ENCODE measurements at regions not wholly inside any gene's neighbourhood (a gene's known extent, or its start where the extent isn't known, plus 50 kb on each side); places are given as distances from the start of the nearest gene placed in this dataset.

GRCh38 chr3:180827171-180827570 lies 85.3 kb upstream of the FXR1 start:
- H3K27me3 ChIP-seq (ENCODE audit: insufficient read depth, low read length): no peaks in the 10 kb centered on the region
- no peaks in the 10 kb centered on the region for H3K36me3 Mint-ChIP-seq (ENCODE audit: low read depth, unreplicated experiment)
- no peak overlapping the region for H3K4me3 Mint-ChIP-seq (ENCODE audit: unreplicated experiment)
- H3K4me1 ChIP-seq (ENCODE audit: insufficient read depth, low read length): no peaks in the 10 kb centered on the region
- TF ChIP-seq EZH2 (IDR thresholded peaks at IDR 0.05; ENCODE audit: insufficient read depth, low read length): no peak
- no peak for TF ChIP-seq CTCF (IDR thresholded peaks at IDR 0.05; ENCODE audit: insufficient read depth, low read depth, low read length)
- no peaks in the 10 kb centered on the region for H4K20me1 ChIP-seq (ENCODE audit: insufficient read depth, low read length)
- H2AFZ ChIP-seq (ENCODE audit: low read depth, low read length): no peak overlapping the region
- H3K36me3 ChIP-seq (ENCODE audit: insufficient read depth, low read length): no peaks in the 10 kb centered on the region
- H3K9ac ChIP-seq (ENCODE audit: low read length): no peak overlapping the region
- H3K27ac Mint-ChIP-seq (ENCODE audit: unreplicated experiment): no peak overlapping the region
- no peaks in the 10 kb centered on the region for H3K79me2 ChIP-seq (ENCODE audit: insufficient read depth, low read length)
- no peaks in the 10 kb centered on the region for H3K9me3 Mint-ChIP-seq (ENCODE audit: unreplicated experiment)
- no peak for DNase-seq (ENCODE audit: low read depth)
- no peak for FAIRE-seq
- H3K4me1 Mint-ChIP-seq (ENCODE audit: low read depth, unreplicated experiment): no peaks in the 10 kb centered on the region
- no peak overlapping the region for H3K27ac ChIP-seq (ENCODE audit: low read depth, low read length)
- H3K9me3 ChIP-seq (ENCODE audit: insufficient read depth, low read depth, low read length): no peaks in the 10 kb centered on the region
- H3K4me3 ChIP-seq (ENCODE audit: insufficient read depth, low read depth, low read length): no peak overlapping the region
- no peaks in the 10 kb centered on the region for H3K27me3 Mint-ChIP-seq (ENCODE audit: low read depth, unreplicated experiment)
- no peak overlapping the region for H3K4me2 ChIP-seq (ENCODE audit: low read length)

GRCh38 chr3:180828001-180828720 lies 84.3 kb upstream of the FXR1 start:
- no peaks in the 10 kb centered on the region for H3K36me3 ChIP-seq (ENCODE audit: insufficient read depth, low read length)
- H3K4me3 ChIP-seq (ENCODE audit: insufficient read depth, low read depth, low read length): no peak overlapping the region
- no peak for DNase-seq (ENCODE audit: low read depth)
- Mint-ChIP-seq H3K27me3 (ENCODE audit: low read depth, unreplicated experiment) (no peaks in the 10 kb centered on the region), H3K4me1 (ENCODE audit: low read depth, unreplicated experiment) (no peaks in the 10 kb centered on the region), H3K4me3 (ENCODE audit: unreplicated experiment) (no peak overlapping the region), H3K27ac (ENCODE audit: unreplicated experiment) (no peak overlapping the region), H3K9me3 (ENCODE audit: unreplicated experiment) (no peaks in the 10 kb centered on the region), H3K36me3 (ENCODE audit: low read depth, unreplicated experiment) (no peaks in the 10 kb centered on the region)
- H3K27me3 ChIP-seq (ENCODE audit: insufficient read depth, low read length): no peaks in the 10 kb centered on the region
- H3K27ac ChIP-seq (ENCODE audit: low read depth, low read length): no peak overlapping the region
- no peaks in the 10 kb centered on the region for H3K79me2 ChIP-seq (ENCODE audit: insufficient read depth, low read length)
- no peaks in the 10 kb centered on the region for H3K4me1 ChIP-seq (ENCODE audit: insufficient read depth, low read length)
- H2AFZ ChIP-seq (ENCODE audit: low read depth, low read length): no peak overlapping the region
- H3K9me3 ChIP-seq (ENCODE audit: insufficient read depth, low read depth, low read length): no peaks in the 10 kb centered on the region
- no peak overlapping the region for H3K9ac ChIP-seq (ENCODE audit: low read length)
- TF ChIP-seq EZH2 (IDR thresholded peaks at IDR 0.05; ENCODE audit: insufficient read depth, low read length) (no peak), CTCF (IDR thresholded peaks at IDR 0.05; ENCODE audit: insufficient read depth, low read depth, low read length) (no peak)
- no peaks in the 10 kb centered on the region for H4K20me1 ChIP-seq (ENCODE audit: insufficient read depth, low read length)
- H3K4me2 ChIP-seq (ENCODE audit: low read length): no peak overlapping the region
- FAIRE-seq: no peak

- no peak for FAIRE-seq
- H3K9me3 ChIP-seq (ENCODE audit: insufficient read depth, low read depth, low read length): no peaks in the 10 kb centered on the region
- no peaks in the 10 kb centered on the region for H3K4me1 Mint-ChIP-seq (ENCODE audit: low read depth, unreplicated experiment)
- H3K36me3 Mint-ChIP-seq (ENCODE audit: low read depth, unreplicated experiment): no peaks in the 10 kb centered on the region
- no peak overlapping the region for H3K4me3 Mint-ChIP-seq (ENCODE audit: unreplicated experiment)
- DNase-seq (ENCODE audit: low read depth): no peak
- H3K27me3 ChIP-seq (ENCODE audit: insufficient read depth, low read length): no peaks in the 10 kb centered on the region
- TF ChIP-seq CTCF (IDR thresholded peaks at IDR 0.05; ENCODE audit: insufficient read depth, low read depth, low read length): no peak
- no peak for TF ChIP-seq EZH2 (IDR thresholded peaks at IDR 0.05; ENCODE audit: insufficient read depth, low read length)
- no peaks in the 10 kb centered on the region for H3K27me3 Mint-ChIP-seq (ENCODE audit: low read depth, unreplicated experiment)
- no peaks in the 10 kb centered on the region for H3K79me2 ChIP-seq (ENCODE audit: insufficient read depth, low read length)
- H3K4me3 ChIP-seq (ENCODE audit: insufficient read depth, low read depth, low read length): no peak overlapping the region
- no peak overlapping the region for H3K4me2 ChIP-seq (ENCODE audit: low read length)
- H2AFZ ChIP-seq (ENCODE audit: low read depth, low read length): no peak overlapping the region
- no peak overlapping the region for H3K27ac Mint-ChIP-seq (ENCODE audit: unreplicated experiment)
- H3K27ac ChIP-seq (ENCODE audit: low read depth, low read length): no peak overlapping the region
- H3K9ac ChIP-seq (ENCODE audit: low read length): no peak overlapping the region
- H3K36me3 ChIP-seq (ENCODE audit: insufficient read depth, low read length): no peaks in the 10 kb centered on the region
- no peaks in the 10 kb centered on the region for H4K20me1 ChIP-seq (ENCODE audit: insufficient read depth, low read length)
- no peaks in the 10 kb centered on the region for H3K4me1 ChIP-seq (ENCODE audit: insufficient read depth, low read length)
- H3K9me3 Mint-ChIP-seq (ENCODE audit: unreplicated experiment): no peaks in the 10 kb centered on the region
These were observed 83.6 kb upstream of the FXR1 start for GRCh38 chr3:180828723-180829408.

Data from astrocyte (in vitro differentiated cells and primary cell).